Retinal pigment epithelial cell (primary cell): ENCODE measurements at regions not wholly inside any gene's neighbourhood (a gene's known extent, or its start where the extent isn't known, plus 50 kb on each side); places are given as distances from the start of the nearest gene placed in this dataset.

Experiments used
- DNase-seq: peaks from one replicate; pipeline ENCODE4 v3.0.0-alpha.2; 2010; ENCODE audit warnings: low read depth
- H3K4me3 ChIP-seq: 2 replicates; pipeline ENCODE4 v1.5.1; 2011; ENCODE audit warnings: mild to moderate bottlenecking, low read length, control low read depth, moderate library complexity
- CTCF ChIP-seq: conservative IDR thresholded peaks from 2 replicates; pipeline ENCODE4 v1.5.1; 2011; ENCODE audit warnings: low read depth, low read length, control low read depth, inconsistent platforms

GRCh38 chr4:144223149-144223548 lies 82.6 kb upstream of the GYPA start:
- no peak for TF ChIP-seq CTCF
- DNase-seq: no peak
- H3K4me3 ChIP-seq: no peak overlapping the region

GRCh38 chr4:144223661-144224060 lies 83.1 kb upstream of the GYPA start:
- no peak for DNase-seq
- H3K4me3 ChIP-seq: no peak overlapping the region
- no peak for TF ChIP-seq CTCF

DNA sequence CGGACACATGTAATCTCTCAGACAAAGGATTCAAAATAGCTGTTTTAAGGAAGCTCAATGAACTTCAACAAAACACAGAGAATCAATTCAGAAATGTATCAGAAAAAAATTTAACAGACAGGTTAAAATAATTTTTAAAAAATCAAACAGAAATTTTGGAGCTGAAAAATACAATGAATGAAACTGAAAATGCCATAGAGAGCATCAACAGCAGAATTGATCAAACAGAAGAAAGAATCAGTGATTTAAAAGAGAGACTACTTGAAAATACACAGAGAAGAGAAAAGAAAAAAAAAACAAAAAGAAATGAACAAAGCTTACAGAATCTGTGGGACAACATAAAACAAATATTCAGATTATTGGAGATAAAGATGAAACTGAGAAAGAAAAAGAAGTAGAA lies 118.8 kb upstream of the GYPA start:
- no peak for TF ChIP-seq CTCF
- no peak for DNase-seq
- no peak overlapping the region for H3K4me3 ChIP-seq

DNA sequence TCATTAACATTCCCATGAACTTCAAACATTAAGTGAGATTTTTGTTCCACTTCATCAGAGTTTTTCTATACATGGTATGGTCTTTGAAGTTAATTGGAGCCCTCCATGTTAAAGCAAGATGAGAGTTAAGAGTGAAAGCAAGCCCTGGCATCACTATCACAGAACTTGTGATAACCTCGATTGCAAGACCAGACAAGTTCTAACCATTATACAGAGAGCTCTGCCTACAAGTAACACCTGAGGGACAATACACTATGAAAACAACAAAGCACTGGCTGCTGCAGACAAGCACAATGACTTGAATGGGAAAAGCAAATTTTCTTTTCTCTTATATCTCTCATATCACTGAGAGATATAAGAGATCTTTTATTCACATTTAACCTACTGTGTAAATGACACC lies 126.6 kb upstream of the GYPA start:
- H3K4me3 ChIP-seq: no peak overlapping the region
- no peak for TF ChIP-seq CTCF
- no peak for DNase-seq

DNA sequence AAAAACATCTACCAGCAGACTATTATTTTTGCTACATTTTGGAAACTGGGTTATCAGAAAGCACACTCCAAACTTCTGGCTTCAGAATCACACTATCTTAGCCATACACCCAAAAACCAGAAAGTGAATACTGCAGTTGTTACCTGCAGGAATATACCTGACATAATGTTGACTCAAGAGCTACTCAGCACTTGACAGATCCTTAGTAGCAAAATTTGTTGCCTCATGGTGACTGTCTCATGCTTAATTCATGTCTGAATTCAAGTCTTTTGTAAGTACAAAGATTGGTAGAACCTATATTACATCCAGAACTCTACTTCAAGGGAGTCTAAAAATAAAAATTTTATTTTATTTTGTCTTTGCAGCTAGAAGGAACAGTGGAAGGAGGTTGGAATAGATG lies 140.2 kb upstream of the GYPA start:
- no peak for TF ChIP-seq CTCF
- no peak overlapping the region for H3K4me3 ChIP-seq
- DNase-seq: no peak

- no peak overlapping the region for H3K4me3 ChIP-seq
- TF ChIP-seq CTCF: no peak
- no peak for DNase-seq
Observed at GRCh38 chr4:144283526-144283925, 143.0 kb upstream of the GYPA start.

GRCh38 chr4:144284026-144284425 lies 143.5 kb upstream of the GYPA start:
- no peak for DNase-seq
- no peak for TF ChIP-seq CTCF
- H3K4me3 ChIP-seq: no peak overlapping the region
